Skeletal muscle satellite cell (primary cell): ENCODE measurements at regions not wholly inside any gene's neighbourhood (a gene's known extent, or its start where the extent isn't known, plus 50 kb on each side); places are given as distances from the start of the nearest gene placed in this dataset.

Experiments
- H3K27me3 ChIP-seq: 2 replicates; pipeline ENCODE4 v1.7.0; 2013; ENCODE audit warnings: low read length; ENCODE audit not compliant: control insufficient read depth, insufficient read depth
- H3K36me3 ChIP-seq: 2 replicates; pipeline ENCODE4 v1.7.0; 2013; ENCODE audit warnings: mild to moderate bottlenecking, control low read depth, low read length; ENCODE audit not compliant: insufficient read depth
- H3K4me1 ChIP-seq: 2 replicates; pipeline ENCODE4 v1.7.0; 2013; ENCODE audit warnings: low read length; ENCODE audit not compliant: control insufficient read depth, insufficient read depth
- H3K4me2 ChIP-seq: 2 replicates; pipeline ENCODE4 v1.7.0; 2013; ENCODE audit warnings: mild to moderate bottlenecking, low read length
- H3K4me3 ChIP-seq: 2 replicates; pipeline ENCODE4 v1.7.0; 2013; ENCODE audit warnings: low read length
- H3K9ac ChIP-seq: 2 replicates; pipeline ENCODE4 v1.7.0; 2013; ENCODE audit warnings: mild to moderate bottlenecking, low read depth, low read length, moderate library complexity
- H3K9me3 ChIP-seq: replicated peaks from 2 replicates; pipeline ENCODE4 v1.7.0; 2013; ENCODE audit warnings: mild to moderate bottlenecking, control low read depth, low read length

- Histone ChIP-seq H3K9ac (no peak overlapping the region), H3K9me3 (no peaks in the 10 kb centered on the region), H3K27me3 (no peaks in the 10 kb centered on the region), H3K36me3 (no peaks in the 10 kb centered on the region), H3K4me1 (no peaks in the 10 kb centered on the region), H3K4me2 (no peak overlapping the region), H3K4me3 (no peak overlapping the region)
Measured at GRCh38 chr2:19201911-19202462, 156.4 kb downstream of the OSR1 start.

DNA sequence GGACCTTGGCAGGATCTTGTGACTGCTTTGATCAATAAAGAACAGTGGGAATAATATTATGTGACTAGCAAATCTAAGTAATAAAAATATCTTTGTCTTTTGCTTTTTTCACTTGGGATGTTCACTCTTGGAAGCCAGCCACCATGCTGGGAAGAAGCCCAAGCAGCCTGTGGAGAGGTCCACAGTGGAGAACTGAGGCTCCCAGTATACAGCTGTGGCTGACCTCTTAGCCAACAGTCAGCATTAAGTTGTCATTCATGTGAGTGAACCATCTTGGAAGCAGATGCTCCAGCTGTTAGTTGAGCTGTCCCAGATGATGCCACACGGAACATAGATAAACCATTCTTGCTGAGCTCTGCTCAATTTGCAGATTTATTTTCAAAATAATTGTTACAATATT, 160.0 kb downstream of the OSR1 start:
- Histone ChIP-seq H3K36me3 (no peaks in the 10 kb centered on the region), H3K9me3 (no peaks in the 10 kb centered on the region), H3K4me1 (no peaks in the 10 kb centered on the region), H3K4me2 (no peak overlapping the region), H3K27me3 (no peaks in the 10 kb centered on the region), H3K4me3 (no peak overlapping the region), H3K9ac (no peak overlapping the region)

DNA sequence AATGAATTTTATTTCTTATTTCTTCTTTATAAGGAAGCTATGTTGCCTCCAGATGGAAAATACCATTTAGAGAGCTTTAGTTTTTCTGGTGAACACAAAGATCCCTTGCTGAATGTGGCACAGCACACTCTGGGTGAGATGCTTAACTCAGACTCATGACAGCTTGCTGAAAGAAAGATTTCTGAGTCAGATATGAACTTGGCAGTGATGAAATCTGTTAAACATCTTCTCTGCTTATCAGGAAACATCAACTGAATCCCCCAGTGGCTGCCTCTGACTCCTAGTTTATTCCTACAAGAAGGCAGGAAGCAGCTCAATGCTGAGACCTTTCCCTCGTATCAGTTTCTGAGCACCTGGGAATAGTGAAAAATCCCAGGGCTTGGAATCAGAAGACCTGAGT, 162.8 kb downstream of the OSR1 start:
- Histone ChIP-seq H3K9me3 (no peaks in the 10 kb centered on the region), H3K27me3 (no peaks in the 10 kb centered on the region), H3K4me3 (no peak overlapping the region), H3K9ac (no peak overlapping the region), H3K4me2 (no peak overlapping the region), H3K36me3 (no peaks in the 10 kb centered on the region), H3K4me1 (no peaks in the 10 kb centered on the region)

- Histone ChIP-seq H3K9ac (no peak overlapping the region), H3K4me1 (peaks cover 17% of the 10 kb centered on the region), H3K4me3 (no peak overlapping the region), H3K9me3 (no peaks in the 10 kb centered on the region), H3K27me3 (no peaks in the 10 kb centered on the region), H3K4me2 (no peak overlapping the region), H3K36me3 (no peaks in the 10 kb centered on the region)
Measured at GRCh38 chr2:19189391-19189790, 169.0 kb downstream of the OSR1 start.

DNA sequence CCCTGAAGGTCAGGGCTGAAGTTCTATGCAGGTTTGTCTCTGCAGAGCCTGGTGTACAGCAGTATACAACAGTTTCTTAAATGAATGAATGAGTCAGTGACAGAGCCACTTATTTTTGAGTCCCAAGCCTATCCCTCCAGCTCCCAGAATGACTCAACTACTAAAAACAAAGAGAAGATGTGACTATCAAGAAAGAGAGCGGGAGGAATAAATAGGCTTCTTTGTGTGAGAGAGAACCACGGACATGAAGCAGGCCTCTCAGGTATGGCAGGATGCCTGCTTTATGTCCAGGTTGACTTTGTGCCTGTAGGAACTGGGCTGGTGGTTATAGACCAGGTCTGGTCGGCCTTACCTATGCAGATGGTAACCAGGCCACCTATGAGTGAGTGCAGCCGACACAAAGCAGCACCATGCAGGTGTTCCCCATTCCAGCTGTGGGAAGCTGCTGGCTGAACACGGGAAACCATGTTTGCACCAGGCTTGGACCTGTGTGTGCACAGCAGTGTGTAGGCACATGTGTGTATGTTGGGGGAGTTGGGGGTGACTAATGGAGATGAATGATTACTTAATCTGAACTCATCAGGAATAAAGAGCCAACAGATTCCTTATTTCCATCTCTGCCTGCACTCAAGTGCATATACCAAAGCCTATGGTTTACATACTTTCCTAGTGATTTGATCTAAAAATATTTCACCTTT, 171.0 kb downstream of the OSR1 start:
- Histone ChIP-seq H3K9ac (no peak overlapping the region), H3K4me3 (no peak overlapping the region), H3K27me3 (no peaks in the 10 kb centered on the region), H3K9me3 (no peaks in the 10 kb centered on the region), H3K36me3 (no peaks in the 10 kb centered on the region), H3K4me1 (peaks cover 17% of the 10 kb centered on the region), H3K4me2 (no peak overlapping the region)

- no peak overlapping the region for H3K4me3 ChIP-seq
- no peak overlapping the region for H3K4me2 ChIP-seq
- no peak overlapping the region for H3K9ac ChIP-seq
- H3K27me3 ChIP-seq, result no peaks in the 10 kb centered on the region
- H3K4me1 ChIP-seq, result peaks cover 17% of the 10 kb centered on the region
- H3K9me3 ChIP-seq, result no peaks in the 10 kb centered on the region
- no peaks in the 10 kb centered on the region for H3K36me3 ChIP-seq
Measured at GRCh38 chr2:19185086-19185485, 173.3 kb downstream of the OSR1 start.

DNA sequence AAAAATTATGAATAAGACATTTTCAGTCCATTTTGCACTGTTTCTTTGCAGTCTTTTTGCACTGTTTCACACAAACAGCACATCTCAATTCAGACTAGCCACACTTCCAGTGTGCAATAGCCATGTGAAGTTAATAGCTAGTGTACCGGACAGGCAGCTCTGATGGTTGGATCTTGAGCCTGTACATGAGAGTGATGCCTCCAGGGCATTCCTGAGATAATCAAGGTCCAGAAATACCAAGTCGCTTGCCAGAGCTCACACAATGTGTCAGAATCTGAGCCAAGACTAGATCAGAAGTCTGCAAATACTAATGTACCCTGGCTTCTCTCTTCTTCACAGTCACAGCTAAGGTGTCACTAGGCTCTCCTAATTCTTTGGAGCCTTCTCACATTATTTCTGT, 180.2 kb downstream of the OSR1 start:
- Histone ChIP-seq H3K9ac (no peak overlapping the region), H3K36me3 (no peaks in the 10 kb centered on the region), H3K9me3 (no peaks in the 10 kb centered on the region), H3K4me3 (no peak overlapping the region), H3K4me2 (no peak overlapping the region), H3K4me1 (peaks cover 21% of the 10 kb centered on the region), H3K27me3 (no peaks in the 10 kb centered on the region)

DNA sequence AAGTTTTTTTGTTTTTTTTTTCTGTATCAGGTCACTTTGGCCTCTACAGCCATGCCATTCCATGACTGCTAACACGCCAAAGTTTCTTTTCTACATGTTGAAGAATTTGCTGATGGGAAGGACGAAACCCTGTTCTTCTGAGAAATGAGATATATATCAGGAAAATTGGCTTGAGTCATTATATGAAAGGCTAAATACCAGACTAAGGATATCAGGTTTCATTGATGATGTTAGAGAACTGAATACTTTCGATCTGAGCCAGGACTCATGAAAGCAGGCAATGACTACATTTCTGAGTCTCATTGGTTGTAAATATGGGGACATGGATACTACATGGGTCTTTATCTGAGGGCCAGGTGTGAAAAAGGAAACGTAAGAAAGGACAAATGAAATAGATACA, 181.4 kb downstream of the OSR1 start:
- Histone ChIP-seq H3K4me1 (peaks cover 21% of the 10 kb centered on the region), H3K27me3 (no peaks in the 10 kb centered on the region), H3K9ac (no peak overlapping the region), H3K9me3 (no peaks in the 10 kb centered on the region), H3K4me3 (peak overlapping the region; percentile 5), H3K36me3 (no peaks in the 10 kb centered on the region), H3K4me2 (peak overlapping the region; percentile 42)

GRCh38 chr2:19176172-19176852, 182.1 kb downstream of the OSR1 start:
- Histone ChIP-seq H3K9me3 (no peaks in the 10 kb centered on the region), H3K4me3 (peak overlapping the region; percentile 5), H3K4me2 (peak overlapping the region; percentile 42), H3K27me3 (no peaks in the 10 kb centered on the region), H3K9ac (no peak overlapping the region), H3K36me3 (no peaks in the 10 kb centered on the region), H3K4me1 (peaks cover 21% of the 10 kb centered on the region)

GRCh38 chr2:19174176-19174575, 184.2 kb downstream of the OSR1 start:
- peaks cover 25% of the 10 kb centered on the region for H3K4me1 ChIP-seq
- H3K36me3 ChIP-seq, result no peaks in the 10 kb centered on the region
- H3K9me3 ChIP-seq, result no peaks in the 10 kb centered on the region
- no peaks in the 10 kb centered on the region for H3K27me3 ChIP-seq
- H3K4me2 ChIP-seq, result no peak overlapping the region
- no peak overlapping the region for H3K9ac ChIP-seq
- no peak overlapping the region for H3K4me3 ChIP-seq

GRCh38 chr2:19171409-19171808, 187.0 kb downstream of the OSR1 start:
- peaks cover 22% of the 10 kb centered on the region for H3K4me1 ChIP-seq
- H3K4me2 ChIP-seq, result no peak overlapping the region
- no peaks in the 10 kb centered on the region for H3K36me3 ChIP-seq
- H3K9ac ChIP-seq, result no peak overlapping the region
- H3K9me3 ChIP-seq, result no peaks in the 10 kb centered on the region
- no peaks in the 10 kb centered on the region for H3K27me3 ChIP-seq
- H3K4me3 ChIP-seq, result no peak overlapping the region
